ENCODE measurements at regions not wholly inside any gene's neighbourhood (a gene's known extent, or its start where the extent isn't known, plus 50 kb on each side); places are given as distances from the start of the nearest gene placed in this dataset.

DNA sequence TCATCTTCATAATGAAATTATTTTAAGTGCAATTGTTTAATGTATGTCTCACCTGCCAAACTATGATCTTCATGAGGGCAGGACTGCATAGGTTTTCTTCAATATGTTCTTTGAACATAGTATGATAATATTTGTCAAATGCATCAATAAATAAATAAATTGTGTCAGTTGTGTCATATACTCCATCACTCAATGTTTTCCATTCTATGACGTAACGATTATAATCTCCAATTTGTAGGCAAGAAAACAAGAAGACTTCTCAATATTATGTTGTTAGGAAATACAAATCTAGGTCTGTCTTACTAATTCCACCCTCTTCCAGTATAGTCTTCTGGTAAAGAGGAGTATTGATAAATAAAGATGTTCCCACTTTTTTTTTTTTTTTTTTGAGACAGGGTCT is 858.1 kb downstream of the MAFB start:
- TF ChIP-seq, protein P1, sequence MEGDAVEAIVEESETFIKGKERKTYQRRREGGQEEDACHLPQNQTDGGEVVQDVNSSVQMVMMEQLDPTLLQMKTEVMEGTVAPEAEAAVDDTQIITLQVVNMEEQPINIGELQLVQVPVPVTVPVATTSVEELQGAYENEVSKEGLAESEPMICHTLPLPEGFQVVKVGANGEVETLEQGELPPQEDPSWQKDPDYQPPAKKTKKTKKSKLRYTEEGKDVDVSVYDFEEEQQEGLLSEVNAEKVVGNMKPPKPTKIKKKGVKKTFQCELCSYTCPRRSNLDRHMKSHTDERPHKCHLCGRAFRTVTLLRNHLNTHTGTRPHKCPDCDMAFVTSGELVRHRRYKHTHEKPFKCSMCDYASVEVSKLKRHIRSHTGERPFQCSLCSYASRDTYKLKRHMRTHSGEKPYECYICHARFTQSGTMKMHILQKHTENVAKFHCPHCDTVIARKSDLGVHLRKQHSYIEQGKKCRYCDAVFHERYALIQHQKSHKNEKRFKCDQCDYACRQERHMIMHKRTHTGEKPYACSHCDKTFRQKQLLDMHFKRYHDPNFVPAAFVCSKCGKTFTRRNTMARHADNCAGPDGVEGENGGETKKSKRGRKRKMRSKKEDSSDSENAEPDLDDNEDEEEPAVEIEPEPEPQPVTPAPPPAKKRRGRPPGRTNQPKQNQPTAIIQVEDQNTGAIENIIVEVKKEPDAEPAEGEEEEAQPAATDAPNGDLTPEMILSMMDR (IDR thresholded peaks at IDR 0.05) = no peak
- TF ChIP-seq POLR2A (IDR thresholded peaks at IDR 0.05) = no peak
- no peak for TF ChIP-seq EP300 (IDR thresholded peaks at IDR 0.05)
- TF ChIP-seq POLR2AphosphoS5 (IDR thresholded peaks at IDR 0.05) = no peak

Measured in sigmoid colon (tissue), 4 donors.